Vagina (tissue), 2 donors: ENCODE measurements at regions not wholly inside any gene's neighbourhood (a gene's known extent, or its start where the extent isn't known, plus 50 kb on each side); places are given as distances from the start of the nearest gene placed in this dataset.

ENCODE experiments used
- DNase-seq, 2 donors: peaks; one replicate each; pipeline ENCODE4 v3.0.0-alpha.2; 2017; ENCODE audit errors: extremely low spot score in 2 of 2
- H3K27ac ChIP-seq: fragments of 200-600 bp; sonication (generic); one replicate; pipeline ENCODE4 v1.5.1; 2019
- H3K27me3 ChIP-seq: fragments of 200-600 bp; sonication (generic); one replicate; pipeline ENCODE4 v1.5.1; 2019
- H3K36me3 ChIP-seq, 2 donors: fragments of 200-600 bp; sonication (generic); one replicate each; pipeline ENCODE4 v1.5.1; 2017 to 2019
- H3K4me1 ChIP-seq: fragments of 200-600 bp; sonication (generic); one replicate; pipeline ENCODE4 v1.5.1; 2019
- H3K4me3 ChIP-seq, 2 donors: fragments of 200-600 bp; sonication (generic); 1 replicate in 1 of 2; 2 replicates in 1 of 2; pipeline ENCODE4 v1.5.1; 2016 to 2019
- H3K9me3 ChIP-seq: fragments of 200-600 bp; sonication (generic); one replicate; pipeline ENCODE4 v1.5.1; 2019
- POLR2A ChIP-seq, 2 donors: fragments of 450-650 bp; IDR thresholded peaks; one replicate each; pipeline ENCODE4 v1.6.1; 2017; ENCODE audit warnings: antibody characterized with exemption in 2 of 2, mild to moderate bottlenecking in 2 of 2, moderate library complexity in 2 of 2
- POLR2AphosphoS5 ChIP-seq, 2 donors: sonication (generic); formaldehyde crosslinking; IDR thresholded peaks; one replicate each; pipeline ENCODE4 v1.9.0; 2017; ENCODE audit warnings: antibody characterized with exemption in 2 of 2, mild to moderate bottlenecking in 2 of 2, low read depth in 1 of 2; ENCODE audit not compliant: insufficient read depth in 1 of 2
- intact Hi-C: fragments of 100-400 bp; cut with DNase I; formaldehyde crosslinking; loops from one replicate; pipeline ENCODE4 v1.15.1; 2023
- TF ChIP-seq, protein P1 (sequence below), 3 experiments: fragments of 450-650 bp in 2 of 3; fragments of 200-600 bp in 1 of 3; sonication (generic) in 1 of 3; IDR thresholded peaks; one replicate each; pipeline ENCODE4 v1.5.1; 2017 to 2019; ENCODE audit warnings: antibody characterized with exemption in 3 of 3, mild to moderate bottlenecking in 2 of 3, moderate library complexity in 2 of 3

DNA sequence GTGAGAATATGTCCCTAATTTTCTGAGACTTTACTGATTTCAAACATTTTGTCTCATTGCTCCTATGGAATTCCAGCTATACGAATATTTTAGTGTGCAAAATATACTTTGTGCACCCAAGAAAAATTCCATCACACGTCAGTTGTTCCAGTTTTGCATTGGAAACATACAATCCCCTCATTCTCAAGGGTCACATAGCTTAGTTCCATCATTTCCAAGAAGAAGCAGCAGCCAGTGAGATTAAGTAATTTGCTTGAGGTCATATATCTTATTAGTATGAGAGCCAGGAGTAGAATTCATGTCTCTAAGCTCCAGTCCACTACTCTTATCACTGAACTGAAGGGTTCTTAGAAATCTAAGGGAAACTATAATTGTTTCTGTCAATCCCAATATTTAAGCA, 746.7 kb upstream of the C9orf72 start:
- Histone ChIP-seq H3K27ac (no peak overlapping the region), H3K4me1 (no peaks in the 10 kb centered on the region), H3K36me3 (no peaks in the 10 kb centered on the region), H3K27me3 (no peaks in the 10 kb centered on the region), H3K9me3 (no peaks in the 10 kb centered on the region), H3K4me3 (no peak overlapping the region)
- DNase-seq = no peak
- TF ChIP-seq, protein P1, sequence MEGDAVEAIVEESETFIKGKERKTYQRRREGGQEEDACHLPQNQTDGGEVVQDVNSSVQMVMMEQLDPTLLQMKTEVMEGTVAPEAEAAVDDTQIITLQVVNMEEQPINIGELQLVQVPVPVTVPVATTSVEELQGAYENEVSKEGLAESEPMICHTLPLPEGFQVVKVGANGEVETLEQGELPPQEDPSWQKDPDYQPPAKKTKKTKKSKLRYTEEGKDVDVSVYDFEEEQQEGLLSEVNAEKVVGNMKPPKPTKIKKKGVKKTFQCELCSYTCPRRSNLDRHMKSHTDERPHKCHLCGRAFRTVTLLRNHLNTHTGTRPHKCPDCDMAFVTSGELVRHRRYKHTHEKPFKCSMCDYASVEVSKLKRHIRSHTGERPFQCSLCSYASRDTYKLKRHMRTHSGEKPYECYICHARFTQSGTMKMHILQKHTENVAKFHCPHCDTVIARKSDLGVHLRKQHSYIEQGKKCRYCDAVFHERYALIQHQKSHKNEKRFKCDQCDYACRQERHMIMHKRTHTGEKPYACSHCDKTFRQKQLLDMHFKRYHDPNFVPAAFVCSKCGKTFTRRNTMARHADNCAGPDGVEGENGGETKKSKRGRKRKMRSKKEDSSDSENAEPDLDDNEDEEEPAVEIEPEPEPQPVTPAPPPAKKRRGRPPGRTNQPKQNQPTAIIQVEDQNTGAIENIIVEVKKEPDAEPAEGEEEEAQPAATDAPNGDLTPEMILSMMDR (IDR thresholded peaks at IDR 0.05) = no peak
- TF ChIP-seq POLR2A (IDR thresholded peaks at IDR 0.05) = no peak
- no peak for TF ChIP-seq POLR2AphosphoS5 (IDR thresholded peaks at IDR 0.05; ENCODE audit: insufficient read depth in 1 of 2, low read depth in 1 of 2)
- intact Hi-C loops = no loop called here

DNA sequence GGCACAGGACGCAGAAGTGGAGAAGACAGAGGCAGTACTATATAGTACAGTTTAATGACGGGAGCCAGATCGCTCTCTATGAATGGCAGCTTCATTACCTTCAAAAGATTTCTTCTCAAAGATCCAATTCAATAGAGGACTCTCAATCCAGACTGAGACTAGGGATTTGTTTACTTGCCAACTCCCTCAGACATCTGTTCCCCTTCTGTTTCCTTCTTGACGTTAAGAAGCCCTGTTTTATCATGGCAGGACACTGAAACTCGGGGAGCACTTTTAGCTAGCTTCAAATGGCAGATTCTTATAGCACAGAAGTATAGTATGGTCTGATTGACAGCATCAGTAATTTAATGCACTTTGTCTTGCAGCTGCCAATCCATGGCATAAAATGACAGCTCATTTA, 747.3 kb upstream of the C9orf72 start:
- Histone ChIP-seq H3K27me3 (no peaks in the 10 kb centered on the region), H3K4me1 (no peaks in the 10 kb centered on the region), H3K27ac (no peak overlapping the region), H3K4me3 (no peak overlapping the region), H3K36me3 (no peaks in the 10 kb centered on the region), H3K9me3 (no peaks in the 10 kb centered on the region)
- TF ChIP-seq POLR2AphosphoS5 (IDR thresholded peaks at IDR 0.05; ENCODE audit: insufficient read depth in 1 of 2, low read depth in 1 of 2) (no peak), POLR2A (IDR thresholded peaks at IDR 0.05) (no peak)
- TF ChIP-seq, protein P1 (IDR thresholded peaks at IDR 0.05) = no peak
- DNase-seq = no peak
- intact Hi-C loops = no loop called here

DNA sequence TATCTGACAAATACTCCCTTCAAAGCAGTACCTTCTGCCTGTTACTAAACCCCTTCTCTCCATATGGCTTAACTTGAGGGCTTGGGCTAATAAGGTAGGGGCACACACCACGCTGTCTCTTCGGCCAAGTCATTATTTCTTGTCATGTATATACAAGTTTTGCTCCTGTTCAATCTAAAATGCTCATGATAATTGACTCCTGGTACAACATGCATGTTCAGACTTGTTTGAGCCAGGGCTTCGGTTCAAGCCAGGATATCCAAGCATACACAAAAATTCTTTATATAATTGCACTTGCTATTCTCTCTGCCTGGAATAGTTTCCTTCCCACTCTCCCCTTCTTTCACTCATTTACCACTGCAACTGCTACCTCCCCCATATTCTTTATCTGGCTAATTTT, 756.0 kb upstream of the C9orf72 start:
- H3K36me3 ChIP-seq = no peaks in the 10 kb centered on the region
- H3K27me3 ChIP-seq = no peaks in the 10 kb centered on the region
- TF ChIP-seq POLR2A (IDR thresholded peaks at IDR 0.05) = no peak
- TF ChIP-seq, protein P1 (IDR thresholded peaks at IDR 0.05) = no peak
- no peak for TF ChIP-seq POLR2AphosphoS5 (IDR thresholded peaks at IDR 0.05; ENCODE audit: insufficient read depth in 1 of 2, low read depth in 1 of 2)
- DNase-seq = no peak
- H3K27ac ChIP-seq = no peak overlapping the region
- no peak overlapping the region for H3K4me3 ChIP-seq
- H3K4me1 ChIP-seq = no peaks in the 10 kb centered on the region
- H3K9me3 ChIP-seq = no peaks in the 10 kb centered on the region
- intact Hi-C loops = no loop called here

DNA sequence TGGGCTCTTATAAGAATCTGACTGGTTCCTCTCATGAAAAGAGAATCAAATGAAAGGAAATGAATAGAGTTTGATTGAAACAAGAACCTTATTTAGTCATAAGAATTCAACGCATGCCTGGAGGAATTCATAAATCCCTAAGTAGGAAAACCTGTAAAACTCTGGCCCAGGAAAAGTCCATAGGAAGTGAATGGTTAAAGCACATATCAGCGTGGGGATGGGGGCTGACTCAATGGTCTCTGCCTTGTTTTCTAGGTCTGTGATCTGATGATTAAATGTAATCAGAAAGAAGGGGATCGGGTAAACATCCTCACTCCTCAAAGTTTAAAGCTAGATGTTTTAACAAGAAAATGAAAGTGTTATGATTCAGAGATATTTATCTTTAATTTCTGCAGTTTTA, 759.4 kb upstream of the C9orf72 start:
- Histone ChIP-seq H3K4me1 (no peaks in the 10 kb centered on the region), H3K4me3 (no peak overlapping the region), H3K27ac (no peak overlapping the region), H3K9me3 (no peaks in the 10 kb centered on the region), H3K27me3 (no peaks in the 10 kb centered on the region), H3K36me3 (no peaks in the 10 kb centered on the region)
- DNase-seq = no peak
- intact Hi-C loops = no loop called here
- TF ChIP-seq POLR2A (IDR thresholded peaks at IDR 0.05) (no peak), POLR2AphosphoS5 (IDR thresholded peaks at IDR 0.05; ENCODE audit: insufficient read depth in 1 of 2, low read depth in 1 of 2) (no peak)
- TF ChIP-seq, protein P1 (IDR thresholded peaks at IDR 0.05) = no peak

DNA sequence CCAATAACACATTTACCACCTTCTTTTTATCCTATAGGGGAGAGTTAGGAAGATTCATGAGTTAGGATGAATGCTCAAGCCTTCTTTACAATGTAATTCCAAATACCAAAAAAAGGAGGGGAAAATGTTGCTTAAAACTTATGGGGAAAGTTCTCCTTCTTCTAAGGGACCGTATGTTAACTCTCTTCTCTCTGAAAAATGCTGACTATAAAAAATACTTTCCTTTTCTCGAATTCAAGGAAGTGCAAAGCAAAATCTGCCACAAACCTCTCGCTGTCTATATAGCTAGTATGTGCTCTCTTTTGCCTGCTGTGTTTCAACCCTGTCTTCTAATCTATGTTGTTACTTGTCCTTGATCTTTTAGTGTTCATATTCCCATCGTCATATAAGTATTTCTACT, 768.6 kb upstream of the C9orf72 start:
- H3K27me3 ChIP-seq = no peaks in the 10 kb centered on the region
- no peaks in the 10 kb centered on the region for H3K9me3 ChIP-seq
- DNase-seq = no peak
- no peaks in the 10 kb centered on the region for H3K36me3 ChIP-seq
- no peak overlapping the region for H3K27ac ChIP-seq
- no peaks in the 10 kb centered on the region for H3K4me1 ChIP-seq
- H3K4me3 ChIP-seq = no peak overlapping the region
- no peak for TF ChIP-seq POLR2A (IDR thresholded peaks at IDR 0.05)
- no peak for TF ChIP-seq POLR2AphosphoS5 (IDR thresholded peaks at IDR 0.05; ENCODE audit: insufficient read depth in 1 of 2, low read depth in 1 of 2)
- TF ChIP-seq, protein P1 (IDR thresholded peaks at IDR 0.05) = no peak
- intact Hi-C loops = no loop called here
